Limb (tissue), 2 donors: ENCODE measurements at regions not wholly inside any gene's neighbourhood (a gene's known extent, or its start where the extent isn't known, plus 50 kb on each side); places are given as distances from the start of the nearest gene placed in this dataset.

ENCODE experiments used
- DNase-seq, 2 donors: peaks; one replicate each; pipeline ENCODE4 v3.0.0-alpha.2; 2016; ENCODE audit errors: extremely low spot score in 2 of 2

- DNase-seq: no peak
These were observed 274.8 kb downstream of the CTTN start for GRCh38 chr11:70672991-70673653.

- DNase-seq: no peak
These were observed 276.3 kb downstream of the CTTN start for GRCh38 chr11:70674605-70675004.

GRCh38 chr11:70675697-70676374 is 277.5 kb downstream of the CTTN start:
- DNase-seq: no peak

- DNase-seq: no peak
These were observed 279.0 kb downstream of the CTTN start for GRCh38 chr11:70677232-70677916.

GRCh38 chr11:70678931-70679900 is 280.9 kb downstream of the CTTN start:
- no peak for DNase-seq

GRCh38 chr11:70680781-70681281 is 282.5 kb downstream of the CTTN start:
- DNase-seq: no peak

- no peak for DNase-seq
These were observed 283.7 kb downstream of the CTTN start for GRCh38 chr11:70682056-70682455.

- no peak for DNase-seq
These were observed 284.4 kb downstream of the CTTN start for GRCh38 chr11:70682760-70683159.

GRCh38 chr11:70687716-70688115 is 289.4 kb downstream of the CTTN start:
- no peak for DNase-seq

- no peak for DNase-seq
These were observed 289.8 kb downstream of the CTTN start for GRCh38 chr11:70688142-70688541.

- no peak for DNase-seq
These were observed 291.4 kb downstream of the CTTN start for GRCh38 chr11:70689764-70690163.

GRCh38 chr11:70692131-70692530 is 293.8 kb downstream of the CTTN start:
- DNase-seq: no peak

GRCh38 chr11:70694371-70694770 is 296.0 kb downstream of the CTTN start:
- no peak for DNase-seq

- no peak for DNase-seq
These were observed 297.0 kb downstream of the CTTN start for GRCh38 chr11:70695086-70695960.

GRCh38 chr11:70696076-70696475 is 297.7 kb downstream of the CTTN start:
- no peak for DNase-seq

GRCh38 chr11:70696564-70696963 is 298.2 kb downstream of the CTTN start:
- DNase-seq: no peak

- DNase-seq: no peak
These were observed 299.4 kb downstream of the CTTN start for GRCh38 chr11:70697701-70698100.

- DNase-seq: no peak
These were observed 300.5 kb downstream of the CTTN start for GRCh38 chr11:70698871-70699270.

- DNase-seq: no peak
These were observed 301.2 kb downstream of the CTTN start for GRCh38 chr11:70699294-70700221.
